Fibroblast of villous mesenchyme (primary cell): ENCODE measurements at regions not wholly inside any gene's neighbourhood (a gene's known extent, or its start where the extent isn't known, plus 50 kb on each side); places are given as distances from the start of the nearest gene placed in this dataset.

Experiments used
- DNase-seq: peaks from one replicate; pipeline ENCODE4 v3.0.0-alpha.2; 2010; ENCODE audit warnings: low read depth
- H3K4me3 ChIP-seq: 2 replicates; pipeline ENCODE4 v1.5.1; 2011; ENCODE audit warnings: low read depth, mild to moderate bottlenecking, low read length
- CTCF ChIP-seq: IDR thresholded peaks from 2 replicates; pipeline ENCODE4 v1.5.1; 2012; ENCODE audit warnings: low read depth, mild to moderate bottlenecking, low read length; ENCODE audit not compliant: insufficient read depth

DNA sequence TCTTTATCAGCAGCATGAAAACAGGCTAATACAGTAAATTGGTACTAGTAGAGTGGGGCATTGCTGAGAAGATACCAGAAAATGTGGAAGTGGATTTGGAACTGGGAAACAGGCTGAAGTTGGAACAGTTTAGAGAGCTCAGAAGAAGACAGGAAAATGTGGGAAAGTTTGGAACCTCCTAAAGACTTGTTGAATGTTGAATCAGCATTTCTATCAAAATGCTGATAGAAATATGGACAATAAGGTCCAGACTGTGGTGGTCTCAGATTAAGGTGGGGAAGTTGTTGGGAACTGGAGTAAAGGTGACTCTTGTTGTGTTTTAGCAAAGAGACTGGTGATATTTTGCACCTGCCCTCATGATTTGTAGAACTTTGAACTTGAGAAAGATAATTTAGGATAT lies 231.2 kb upstream of the KCND2 start:
- TF ChIP-seq CTCF = no peak
- no peak for DNase-seq
- no peak overlapping the region for H3K4me3 ChIP-seq

DNA sequence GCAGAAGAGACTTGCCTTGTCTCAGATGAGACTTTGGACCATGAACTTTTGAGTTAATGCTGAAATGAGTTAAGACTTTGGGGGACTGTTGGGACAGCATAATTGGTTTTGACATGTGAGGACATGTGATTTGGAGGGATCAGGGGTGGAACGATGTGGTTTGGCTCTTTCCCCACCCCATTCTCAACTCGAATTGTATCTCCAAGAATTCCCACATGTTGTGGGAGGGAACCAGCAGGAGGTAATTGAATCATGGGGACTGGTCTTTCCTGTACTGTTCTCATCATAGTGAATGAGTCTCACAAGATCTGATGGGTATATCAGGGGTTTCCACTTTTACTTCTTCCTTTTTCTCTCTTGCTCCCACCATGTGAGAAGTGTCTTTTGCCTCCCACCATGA lies 229.7 kb upstream of the KCND2 start:
- DNase-seq = peak; percentile 65

DNA sequence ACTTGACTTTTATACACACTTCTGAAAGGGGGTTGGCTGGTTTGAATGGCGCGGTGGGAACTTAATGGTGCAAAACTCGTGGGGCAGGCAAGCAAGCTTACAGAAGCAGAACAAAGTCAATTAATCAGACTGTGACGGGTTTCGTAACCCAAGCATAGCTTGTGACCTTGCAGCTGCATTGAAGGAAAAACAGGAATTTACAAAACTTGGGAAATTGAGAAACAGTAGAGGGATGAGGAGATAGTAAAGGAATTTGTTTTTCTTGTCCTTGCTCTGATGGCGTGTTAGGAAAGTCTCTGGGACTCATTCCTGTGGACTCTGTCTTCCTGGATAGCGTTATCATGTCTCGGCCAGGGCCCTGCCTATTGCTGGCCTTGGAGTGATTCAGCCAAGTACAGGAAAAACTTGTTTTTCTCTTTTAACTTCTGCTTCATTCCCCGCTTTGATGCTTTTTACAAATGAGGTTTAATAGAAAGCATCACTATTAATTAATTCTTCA lies 220.0 kb upstream of the KCND2 start:
- TF ChIP-seq CTCF = no peak
- peak; percentile 100 for DNase-seq
- H3K4me3 ChIP-seq = no peak overlapping the region

More for the DNA sequence above, 229.7 kb upstream of the KCND2 start:
- no peak for TF ChIP-seq CTCF
- no peak overlapping the region for H3K4me3 ChIP-seq

- H3K4me3 ChIP-seq = no peak overlapping the region
- TF ChIP-seq CTCF = no peak
These were observed 219.5 kb upstream of the KCND2 start for GRCh38 chr7:120053390-120053961.

GRCh38 chr7:120054376-120055100 lies 218.4 kb upstream of the KCND2 start:
- TF ChIP-seq CTCF = no peak
- peak; percentile 55 for DNase-seq
- no peak overlapping the region for H3K4me3 ChIP-seq

More at GRCh38 chr7:120053390-120053961, 219.5 kb upstream of the KCND2 start:
- DNase-seq = peak; percentile 94

GRCh38 chr7:120055300-120055699 lies 217.7 kb upstream of the KCND2 start:
- no peak overlapping the region for H3K4me3 ChIP-seq
- peak; percentile 85 for DNase-seq
- no peak for TF ChIP-seq CTCF
